Activated CD4-positive, alpha-beta T cell treated with anti-CD3 and anti-CD28 coated beads, Interleukin-2, amount 50 U/mL, for 48 hours (primary cell): ENCODE measurements at regions not wholly inside any gene's neighbourhood (a gene's known extent, or its start where the extent isn't known, plus 50 kb on each side); places are given as distances from the start of the nearest gene placed in this dataset.

Experiments used
- DNase-seq, 2 experiments: peaks; one replicate each; pipeline ENCODE4 v3.0.0-alpha.2; 2020

DNA sequence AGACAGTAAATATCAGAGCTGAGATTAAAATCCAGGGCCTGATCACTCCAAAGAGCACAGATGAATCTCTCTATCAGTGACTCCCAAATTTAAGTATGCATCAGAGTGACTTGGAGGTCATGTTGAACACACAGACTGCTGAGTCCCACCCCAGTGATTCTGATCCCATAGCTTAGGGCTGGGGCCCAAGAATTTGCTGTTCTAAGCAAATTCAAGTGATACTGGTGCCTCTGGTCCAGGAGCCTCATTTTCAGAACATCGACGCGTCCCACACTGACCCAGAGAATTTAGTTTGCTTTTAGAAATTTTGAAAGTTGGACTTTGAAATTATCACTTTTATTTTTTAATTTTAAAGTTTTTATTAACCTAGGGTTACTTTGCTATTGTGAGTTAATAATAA lies 72.7 kb upstream of the NETO1 start:
- no peak for DNase-seq

- no peak for DNase-seq
Observed at GRCh38 chr18:72935744-72936143, 68.0 kb upstream of the NETO1 start.

DNA sequence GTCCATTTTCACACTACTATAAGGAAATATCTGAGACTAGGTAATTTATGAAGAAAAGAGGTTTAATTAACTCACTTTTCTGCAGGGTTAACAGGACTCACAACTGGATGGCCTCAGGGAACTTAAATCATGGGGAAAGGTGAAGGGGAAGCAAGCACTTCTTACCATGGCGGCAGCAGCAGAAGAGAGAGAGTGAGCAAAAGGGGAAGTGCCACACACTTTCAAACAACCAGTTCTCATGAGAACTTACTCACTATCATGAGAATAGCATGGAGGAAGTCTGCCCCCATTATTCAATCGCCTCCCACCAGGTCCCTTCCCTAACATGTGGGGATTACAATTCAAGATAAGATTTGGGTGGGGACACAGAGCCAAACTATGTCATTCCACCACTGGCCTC lies 55.1 kb upstream of the NETO1 start:
- DNase-seq: no peak
